ENCODE measurements at regions not wholly inside any gene's neighbourhood (a gene's known extent, or its start where the extent isn't known, plus 50 kb on each side); places are given as distances from the start of the nearest gene placed in this dataset.

DNA sequence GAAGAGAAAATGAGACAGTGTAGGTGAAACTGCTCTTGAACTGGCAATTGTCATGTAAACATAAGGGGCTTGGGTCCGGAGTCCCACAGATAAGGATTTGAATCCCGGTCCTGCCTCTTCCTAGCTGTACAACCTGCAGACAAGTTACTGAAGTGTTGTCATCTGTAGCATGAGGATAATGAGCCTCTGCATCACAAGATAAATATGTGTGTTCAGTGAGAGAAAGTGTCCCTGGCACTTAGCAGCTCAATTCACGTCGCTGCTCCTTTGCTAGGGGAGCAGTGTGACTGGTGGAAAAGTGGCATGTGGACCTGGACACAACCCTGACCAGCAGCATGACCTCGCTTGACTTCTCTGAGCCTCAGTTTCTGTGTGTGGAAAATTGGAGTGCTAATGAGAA, 73.7 kb upstream of the NECTIN1 start (continued):
- no peak for TF ChIP-seq ZNF24 (IDR thresholded peaks at IDR 0.05)
- TF ChIP-seq REST (IDR thresholded peaks at IDR 0.05; ENCODE audit: low read depth, low read length), result no peak

DNA sequence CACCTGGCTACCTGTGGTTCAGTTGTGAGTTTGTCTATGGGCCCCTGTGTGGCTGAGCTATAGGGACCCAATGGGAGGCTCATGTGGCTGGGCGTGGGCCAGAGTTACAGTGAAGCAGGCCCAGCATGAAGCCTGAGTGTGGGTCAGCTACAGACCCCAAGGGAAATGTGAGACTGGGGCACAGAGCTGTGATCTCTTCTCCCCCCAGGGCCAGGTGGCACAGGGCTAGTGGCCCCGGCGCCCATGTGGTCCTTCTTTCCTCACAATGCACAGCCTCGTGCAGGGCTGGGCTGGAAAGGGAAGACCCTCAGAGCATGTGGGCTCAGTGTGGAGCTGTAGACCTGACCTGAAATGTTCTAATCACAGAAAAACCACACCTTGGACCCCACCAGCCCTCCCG, 71.6 kb upstream of the NECTIN1 start:
- H3K36me3 ChIP-seq (ENCODE audit: control insufficient read depth in 2 of 2, insufficient read depth in 2 of 2, low read length in 1 of 2), result no peaks in the 10 kb centered on the region
- H3K9ac ChIP-seq (ENCODE audit: control insufficient read depth, insufficient read depth, low read length), result no peak overlapping the region
- no peaks in the 10 kb centered on the region; the same call in 1 of the 2 replicates for H4K20me1 ChIP-seq (ENCODE audit: control insufficient read depth, insufficient read depth)
- BruUV-seq (replicated peaks), result no TSS peak
- H3K4me2 ChIP-seq (ENCODE audit: control insufficient read depth, insufficient read depth), result no peak overlapping the region
- intact Hi-C loops (cut with micrococcal nuclease; ENCODE audit: unreplicated experiment), result no loop called here
- FAIRE-seq (no peak), DNase-seq (ENCODE audit: low read depth, low spot score) (no peak), ATAC-seq (no peak)
- no peaks in the 10 kb centered on the region for H3K27me3 ChIP-seq (replicated peaks in 1 of 2; ENCODE audit: control insufficient read depth in 2 of 2, insufficient read depth in 2 of 2, low read length in 1 of 2)
- in situ Hi-C loops (cut with MboI), result no loop called here
- CTCF ChIA-PET, result interaction anchor here (0.8 kb wide), 1 partner anchor 9 kb away, joined by 4 read pairs; no protein-coding TSS in a partner anchor
- WGBS (ENCODE audit: insufficient coverage, insufficient replicate concordance, low lambda C conversion rate, missing lambda C conversion rate), result 68% methylated on average over 5 of the region's 5 CpGs
- no peak overlapping the region for H3K27ac ChIP-seq (ENCODE audit: control insufficient read depth, insufficient read depth)
- RAD21 ChIA-PET (ENCODE audit: unreplicated experiment), result no interaction called here
- no peaks in the 10 kb centered on the region for H3K79me2 ChIP-seq (ENCODE audit: control insufficient read depth, insufficient read depth, low read length)
- no peaks in the 10 kb centered on the region for H3K4me1 ChIP-seq (ENCODE audit: control insufficient read depth, insufficient read depth, low read length)
- POLR2A ChIA-PET, result no interaction called here
- SMC1A ChIA-PET (ENCODE audit: uncharacterized antibody, unreplicated experiment), result interaction anchor here (1.6 kb wide), 1 partner anchor 126 kb away, joined by 4 read pairs; no protein-coding TSS in a partner anchor
- no peak overlapping the region for H3K4me3 ChIP-seq
- H2AFZ ChIP-seq (ENCODE audit: control insufficient read depth, low read depth, low read length), result no peak overlapping the region
- H3K9me3 ChIP-seq (replicated peaks; ENCODE audit: control insufficient read depth, insufficient read depth, low read length), result no peaks in the 10 kb centered on the region
- TF ChIP-seq RBBP5 (conservative IDR thresholded peaks at IDR 0.05) (no peak), RB1 (IDR thresholded peaks at IDR 0.05; ENCODE audit: borderline replicate concordance) (no peak), NBN (IDR thresholded peaks at IDR 0.05) (no peak), BACH1 (IDR thresholded peaks at IDR 0.05; ENCODE audit: borderline replicate concordance) (no peak), KLF5 (IDR thresholded peaks at IDR 0.05; ENCODE audit: partially characterized antibody) (no peak), ASH2L (IDR thresholded peaks at IDR 0.05; ENCODE audit: borderline replicate concordance, low read depth) (no peak), CTCF (IDR thresholded peaks at IDR 0.05 in 2 of 3, conservative IDR thresholded peaks at IDR 0.05 in 1 of 3; ENCODE audit: control insufficient read depth in 2 of 3, extremely low read depth in 1 of 3, insufficient read depth in 1 of 3, low read depth in 3 of 3, low read length in 3 of 3) (no peak), BCL11A (IDR thresholded peaks at IDR 0.05; ENCODE audit: low read depth, low read length) (no peak)
